H9 (cell line): ENCODE measurements at regions not wholly inside any gene's neighbourhood (a gene's known extent, or its start where the extent isn't known, plus 50 kb on each side); places are given as distances from the start of the nearest gene placed in this dataset.

Source experiments
- DNase-seq: peaks from one replicate; pipeline ENCODE4 v3.0.0-alpha.2; 2017
- H2AFZ ChIP-seq: one replicate; pipeline ENCODE4 v1.6.1; 2013; ENCODE audit warnings: mild to moderate bottlenecking, low read length, control low read depth, moderate library complexity
- H2AK5ac ChIP-seq: 2 replicates; pipeline ENCODE4 v1.6.1; 2013; ENCODE audit warnings: low read length, control low read depth, mixed read lengths; ENCODE audit not compliant: insufficient read length
- H2BK120ac ChIP-seq: one replicate; pipeline ENCODE4 v1.6.1; 2013; ENCODE audit warnings: low read depth, mild to moderate bottlenecking, low read length, control low read depth, inconsistent platforms; ENCODE audit not compliant: poor library complexity, severe bottlenecking
- H2BK12ac ChIP-seq: 2 replicates; pipeline ENCODE4 v1.6.1; 2013; ENCODE audit warnings: low read length, control low read depth, mixed read lengths, low read depth; ENCODE audit not compliant: insufficient read length
- H2BK15ac ChIP-seq: 2 replicates; pipeline ENCODE4 v1.6.1; 2013; ENCODE audit warnings: low read depth, low read length, control low read depth
- H2BK20ac ChIP-seq: one replicate; pipeline ENCODE4 v1.6.1; 2013; ENCODE audit warnings: low read depth, mild to moderate bottlenecking, low read length, control low read depth, inconsistent platforms; ENCODE audit not compliant: poor library complexity, severe bottlenecking
- H2BK5ac ChIP-seq: 2 replicates; pipeline ENCODE4 v1.6.1; 2013; ENCODE audit warnings: low read length, control low read depth, mixed read lengths; ENCODE audit not compliant: insufficient read length
- H3K14ac ChIP-seq: 2 replicates; pipeline ENCODE4 v1.6.1; 2013; ENCODE audit warnings: low read length, control low read depth; ENCODE audit not compliant: insufficient read depth
- H3K18ac ChIP-seq: 2 replicates; pipeline ENCODE4 v1.6.1; 2013; ENCODE audit warnings: low read depth, mild to moderate bottlenecking, mixed read lengths, low read length, control low read depth; ENCODE audit not compliant: insufficient read length
- H3K23ac ChIP-seq: 2 replicates; pipeline ENCODE4 v1.6.1; 2013; ENCODE audit warnings: low read length, control low read depth, mixed read lengths, low read depth; ENCODE audit not compliant: insufficient read length
- H3K23me2 ChIP-seq: 2 replicates; pipeline ENCODE4 v1.6.1; 2013; ENCODE audit warnings: low read depth, mild to moderate bottlenecking, mixed read lengths, low read length, control low read depth; ENCODE audit not compliant: insufficient read length, poor library complexity, severe bottlenecking
- H3K27ac ChIP-seq: 2 replicates; pipeline ENCODE4 v1.5.1; 2013; ENCODE audit warnings: low read length, control low read depth, mixed read lengths, low read depth; ENCODE audit not compliant: insufficient read length
- H3K27me3 ChIP-seq: 2 replicates; pipeline ENCODE4 v1.6.1; 2013; ENCODE audit warnings: low read length, control low read depth, inconsistent platforms; ENCODE audit not compliant: insufficient read depth
- H3K4ac ChIP-seq: 2 replicates; pipeline ENCODE4 v1.6.1; 2013; ENCODE audit warnings: low read depth, mild to moderate bottlenecking, control low read depth, inconsistent platforms, low read length, moderate library complexity
- H3K4me1 ChIP-seq: 2 replicates; pipeline ENCODE4 v1.6.1; 2013; ENCODE audit warnings: low read length, control low read depth, inconsistent platforms; ENCODE audit not compliant: insufficient read depth
- H3K4me2 ChIP-seq: 2 replicates; pipeline ENCODE4 v1.6.1; 2013; ENCODE audit warnings: low read length, control low read depth, mixed read lengths; ENCODE audit not compliant: insufficient read length, insufficient read depth
- H3K56ac ChIP-seq: 2 replicates; pipeline ENCODE4 v1.6.1; 2013; ENCODE audit warnings: low read depth, mild to moderate bottlenecking, mixed read lengths, low read length, control low read depth; ENCODE audit not compliant: insufficient read length
- H3K79me1 ChIP-seq: 2 replicates; pipeline ENCODE4 v1.6.1; 2013; ENCODE audit warnings: low read depth, mild to moderate bottlenecking, moderate library complexity, low read length, control low read depth, inconsistent platforms; ENCODE audit not compliant: insufficient read depth, poor library complexity, severe bottlenecking
- H3K79me2 ChIP-seq: 2 replicates; pipeline ENCODE4 v1.6.1; 2013; ENCODE audit warnings: low read length, control low read depth, inconsistent platforms; ENCODE audit not compliant: insufficient read depth
- H3K9ac ChIP-seq: 2 replicates; pipeline ENCODE4 v1.6.1; 2013; ENCODE audit warnings: low read length, control low read depth, mixed read lengths; ENCODE audit not compliant: insufficient read length; ENCODE audit errors: extremely low read depth
- H3K9me3 ChIP-seq: one replicate; pipeline ENCODE4 v1.6.1; 2013; ENCODE audit warnings: low read depth, low read length, inconsistent platforms; ENCODE audit not compliant: control insufficient read depth
- H3T11ph ChIP-seq: one replicate; pipeline ENCODE4 v1.6.1; 2013; ENCODE audit warnings: mild to moderate bottlenecking, low read length, control low read depth, inconsistent platforms
- H4K20me1 ChIP-seq: one replicate; pipeline ENCODE4 v1.6.1; 2013; ENCODE audit not compliant: control insufficient read depth, insufficient read length, insufficient read depth
- H4K5ac ChIP-seq: 2 replicates; pipeline ENCODE4 v1.6.1; 2013; ENCODE audit warnings: low read depth, mild to moderate bottlenecking, mixed read lengths, low read length, control low read depth; ENCODE audit not compliant: insufficient read length
- H4K8ac ChIP-seq: replicated peaks from 2 replicates; pipeline ENCODE4 v1.6.1; 2013; ENCODE audit warnings: low read length, control low read depth, mixed read lengths, low read depth; ENCODE audit not compliant: insufficient read length
- H4K91ac ChIP-seq: 2 replicates; pipeline ENCODE4 v1.6.1; 2013; ENCODE audit warnings: low read depth, mild to moderate bottlenecking, moderate library complexity, mixed read lengths, low read length, control low read depth; ENCODE audit not compliant: insufficient read length
- H3K27ac Mint-ChIP-seq, 3 experiments: 2 replicates in 2 of 3; 3 replicates in 1 of 3; pipeline ENCODE4 v1.8.0; 2020 to 2021; ENCODE audit warnings: mixed read lengths in 3 of 3, mild to moderate bottlenecking in 1 of 3, moderate library complexity in 1 of 3
- H3K27me3 Mint-ChIP-seq: 2 replicates; pipeline ENCODE4 v1.8.0; 2021; ENCODE audit warnings: low read depth, mild to moderate bottlenecking, moderate library complexity, mixed read lengths
- H3K36me3 Mint-ChIP-seq, 3 experiments: 2 replicates in 2 of 3; 3 replicates in 1 of 3; pipeline ENCODE4 v1.8.0; 2020 to 2021; ENCODE audit warnings: low read depth in 3 of 3, mixed read lengths in 3 of 3; ENCODE audit not compliant: insufficient read depth in 1 of 3
- H3K4me1 Mint-ChIP-seq, 2 experiments: 2 replicates each; pipeline ENCODE4 v1.8.0; 2020; ENCODE audit warnings: mixed read lengths in 2 of 2
- H3K4me3 Mint-ChIP-seq, 2 experiments: 2 replicates in 1 of 2; 3 replicates in 1 of 2; pipeline ENCODE4 v1.8.0; 2020 to 2021; ENCODE audit warnings: mild to moderate bottlenecking in 2 of 2, mixed read lengths in 2 of 2, moderate library complexity in 1 of 2
- H3K9me3 Mint-ChIP-seq, 2 experiments: 2 replicates in 1 of 2; 3 replicates in 1 of 2; pipeline ENCODE4 v1.8.0; 2020; ENCODE audit warnings: mild to moderate bottlenecking in 2 of 2, mixed read lengths in 2 of 2, moderate library complexity in 1 of 2
- TF ChIP-seq, protein P1 (sequence below): fragments of 200-600 bp; sonication (generic); conservative IDR thresholded peaks from 3 replicates; pipeline ENCODE4 v1.8.0; 2021; ENCODE audit warnings: antibody characterized with exemption, mild to moderate bottlenecking

GRCh38 chr13:80599765-80600164, 258.8 kb upstream of the SPRY2 start:
- Histone ChIP-seq H3T11ph (no peak overlapping the region), H3K4ac (no peak overlapping the region), H4K20me1 (no peaks in the 10 kb centered on the region), H3K79me1 (no peaks in the 10 kb centered on the region), H2AK5ac (no peak overlapping the region), H3K4me2 (no peak overlapping the region), H4K91ac (no peak overlapping the region), H3K79me2 (no peaks in the 10 kb centered on the region), H2BK20ac (no peak overlapping the region), H3K9me3 (no peaks in the 10 kb centered on the region), H3K14ac (no peak overlapping the region), H2BK120ac (no peak overlapping the region), H3K27me3 (no peaks in the 10 kb centered on the region), H2AFZ (no peak overlapping the region), H2BK5ac (no peak overlapping the region), H4K8ac (no peak overlapping the region), H3K23ac (no peak overlapping the region), H3K56ac (no peak overlapping the region), H2BK12ac (no peak overlapping the region), H3K9ac (no peak overlapping the region), H3K27ac (no peak overlapping the region), H3K18ac (no peak overlapping the region), H2BK15ac (no peak overlapping the region), H3K23me2 (no peaks in the 10 kb centered on the region), H4K5ac (no peak overlapping the region), H3K4me1 (peaks cover 2% of the 10 kb centered on the region; the same call in 1 of the 2 replicates)
- H3K27me3 Mint-ChIP-seq: no peaks in the 10 kb centered on the region
- no peaks in the 10 kb centered on the region for H3K36me3 Mint-ChIP-seq
- no peak for DNase-seq
- H3K9me3 Mint-ChIP-seq: no peaks in the 10 kb centered on the region
- no peak overlapping the region for H3K27ac Mint-ChIP-seq
- no peak overlapping the region for H3K4me3 Mint-ChIP-seq
- peaks cover 10 to 21% of the 10 kb centered on the region in 2 experiments for H3K4me1 Mint-ChIP-seq
- TF ChIP-seq, protein P1, sequence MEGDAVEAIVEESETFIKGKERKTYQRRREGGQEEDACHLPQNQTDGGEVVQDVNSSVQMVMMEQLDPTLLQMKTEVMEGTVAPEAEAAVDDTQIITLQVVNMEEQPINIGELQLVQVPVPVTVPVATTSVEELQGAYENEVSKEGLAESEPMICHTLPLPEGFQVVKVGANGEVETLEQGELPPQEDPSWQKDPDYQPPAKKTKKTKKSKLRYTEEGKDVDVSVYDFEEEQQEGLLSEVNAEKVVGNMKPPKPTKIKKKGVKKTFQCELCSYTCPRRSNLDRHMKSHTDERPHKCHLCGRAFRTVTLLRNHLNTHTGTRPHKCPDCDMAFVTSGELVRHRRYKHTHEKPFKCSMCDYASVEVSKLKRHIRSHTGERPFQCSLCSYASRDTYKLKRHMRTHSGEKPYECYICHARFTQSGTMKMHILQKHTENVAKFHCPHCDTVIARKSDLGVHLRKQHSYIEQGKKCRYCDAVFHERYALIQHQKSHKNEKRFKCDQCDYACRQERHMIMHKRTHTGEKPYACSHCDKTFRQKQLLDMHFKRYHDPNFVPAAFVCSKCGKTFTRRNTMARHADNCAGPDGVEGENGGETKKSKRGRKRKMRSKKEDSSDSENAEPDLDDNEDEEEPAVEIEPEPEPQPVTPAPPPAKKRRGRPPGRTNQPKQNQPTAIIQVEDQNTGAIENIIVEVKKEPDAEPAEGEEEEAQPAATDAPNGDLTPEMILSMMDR: no peak
